ENCODE measurements at regions not wholly inside any gene's neighbourhood (a gene's known extent, or its start where the extent isn't known, plus 50 kb on each side); places are given as distances from the start of the nearest gene placed in this dataset.

DNA sequence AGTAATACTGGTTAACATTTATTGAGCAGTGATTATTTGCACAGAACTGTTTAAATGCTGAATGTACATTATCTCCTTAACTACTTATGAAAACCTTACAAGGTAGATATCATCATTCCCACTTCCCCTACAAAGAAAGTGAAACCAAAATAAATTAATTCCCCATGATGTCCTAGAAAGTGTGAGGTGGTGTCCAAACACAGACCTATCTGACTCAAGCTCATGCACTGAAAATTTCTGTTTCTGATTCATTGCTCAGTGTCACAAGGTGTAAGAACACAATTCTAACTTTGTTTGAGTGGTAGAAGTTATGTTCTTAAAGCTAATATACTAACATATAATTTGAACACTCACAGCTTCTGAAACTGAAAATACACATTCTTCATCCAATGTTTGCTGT is 178.7 kb downstream of the MRPL39 start:
- DNase-seq (ENCODE audit: extremely low read depth in 1 of 11, low read depth in 9 of 11, low spot score in 4 of 11): no peak

DNA sequence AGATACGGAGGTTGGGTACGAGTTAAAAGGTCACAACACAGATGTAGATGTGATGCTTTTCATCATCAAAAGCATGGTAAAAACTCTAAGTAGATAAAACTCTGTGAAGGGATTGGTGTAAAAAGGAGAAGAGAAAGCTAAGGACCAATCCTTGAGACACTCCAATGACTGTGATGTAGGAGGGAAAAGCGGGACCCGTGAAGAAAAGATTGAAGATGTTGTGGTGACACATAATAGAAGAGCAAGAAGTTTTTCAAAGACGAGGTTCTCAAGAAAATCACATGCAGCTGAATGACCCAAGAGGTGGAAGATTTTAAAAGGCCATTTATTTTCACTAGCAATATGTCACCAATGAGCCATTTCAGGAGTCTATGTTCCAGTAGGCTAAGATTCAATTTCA is 179.5 kb downstream of the MRPL39 start:
- no peak for DNase-seq (ENCODE audit: extremely low read depth in 1 of 11, low read depth in 9 of 11, low spot score in 4 of 11)

DNA sequence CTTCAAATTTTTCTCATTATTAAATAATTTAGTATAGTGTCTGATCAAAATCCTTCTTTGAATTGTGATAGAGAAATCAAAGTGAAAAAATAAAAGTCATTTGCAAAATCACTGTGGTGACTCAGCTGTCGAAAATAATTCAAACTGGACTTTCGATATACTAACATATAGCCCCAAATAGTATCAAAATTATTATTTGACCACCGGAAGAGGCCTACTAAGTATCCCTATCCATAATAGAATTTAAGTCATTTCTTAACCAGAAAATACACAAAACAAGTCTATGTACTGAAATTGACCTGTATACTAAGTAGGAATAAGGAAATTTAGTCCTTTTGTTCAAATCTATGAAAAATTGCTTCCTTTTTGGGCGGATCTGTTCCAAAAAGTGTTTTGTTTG is 180.7 kb downstream of the MRPL39 start:
- no peak for DNase-seq (ENCODE audit: extremely low read depth in 1 of 11, low read depth in 9 of 11, low spot score in 4 of 11)

DNA sequence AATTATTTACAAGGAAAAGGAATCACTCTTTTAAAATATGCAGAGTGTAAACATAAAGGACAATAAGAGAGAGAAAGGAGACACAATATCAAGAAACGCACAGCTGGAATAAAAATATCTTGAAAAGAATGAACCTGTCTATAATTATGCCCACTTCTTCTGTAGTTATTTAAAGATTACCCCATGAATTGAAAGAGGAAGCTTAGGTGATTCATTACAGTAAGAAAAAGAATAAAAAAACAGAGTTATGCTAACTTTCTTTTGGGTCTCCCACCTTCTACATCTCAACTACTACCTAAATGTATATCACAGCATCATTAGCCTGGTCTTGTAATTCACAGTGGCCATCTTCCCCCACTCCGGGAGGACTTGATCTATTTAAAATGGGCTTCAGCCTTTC is 182.1 kb downstream of the MRPL39 start:
- no peak for DNase-seq (ENCODE audit: extremely low read depth in 1 of 11, low read depth in 9 of 11, low spot score in 4 of 11)

DNA sequence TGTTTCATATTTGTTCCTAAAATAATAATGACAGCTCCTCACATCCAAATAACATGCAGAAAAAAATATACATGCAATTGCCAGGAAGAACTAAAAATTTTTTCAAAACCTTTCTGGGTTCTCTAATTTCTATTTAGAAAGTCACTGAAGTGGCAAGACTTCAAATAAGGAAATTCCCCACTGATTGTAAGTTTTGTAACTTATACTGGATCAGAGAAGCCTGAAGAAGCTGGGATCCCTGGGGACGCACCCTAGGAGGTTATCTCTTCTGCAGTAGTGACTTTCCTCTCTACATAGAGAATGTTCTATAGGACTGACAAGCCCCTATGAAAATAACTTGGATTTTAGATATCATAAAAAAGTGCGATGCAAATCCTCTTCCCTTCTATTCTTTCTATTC is 182.6 kb downstream of the MRPL39 start:
- DNase-seq (ENCODE audit: extremely low read depth in 1 of 11, low read depth in 9 of 11, low spot score in 4 of 11): no peak

DNA sequence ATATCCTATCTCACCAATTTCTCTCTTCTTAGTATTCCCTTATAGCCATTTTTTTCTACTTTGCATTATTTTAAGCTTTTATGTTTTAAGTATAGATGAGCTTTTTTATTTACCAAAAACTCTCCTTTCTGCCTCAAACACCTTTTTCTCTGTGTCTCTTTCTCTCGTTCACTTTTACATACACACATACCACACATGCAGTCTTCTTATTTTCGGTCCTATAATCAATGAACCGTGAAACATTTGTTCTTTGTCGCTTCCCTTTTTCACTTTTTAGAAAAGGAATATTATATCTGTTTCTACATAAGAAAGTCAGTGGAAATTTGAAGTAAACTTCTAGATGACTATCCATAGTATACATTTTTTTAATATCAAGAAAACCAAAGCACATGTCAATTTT is 183.2 kb downstream of the MRPL39 start:
- no peak for DNase-seq (ENCODE audit: extremely low read depth in 1 of 11, low read depth in 9 of 11, low spot score in 4 of 11)

DNA sequence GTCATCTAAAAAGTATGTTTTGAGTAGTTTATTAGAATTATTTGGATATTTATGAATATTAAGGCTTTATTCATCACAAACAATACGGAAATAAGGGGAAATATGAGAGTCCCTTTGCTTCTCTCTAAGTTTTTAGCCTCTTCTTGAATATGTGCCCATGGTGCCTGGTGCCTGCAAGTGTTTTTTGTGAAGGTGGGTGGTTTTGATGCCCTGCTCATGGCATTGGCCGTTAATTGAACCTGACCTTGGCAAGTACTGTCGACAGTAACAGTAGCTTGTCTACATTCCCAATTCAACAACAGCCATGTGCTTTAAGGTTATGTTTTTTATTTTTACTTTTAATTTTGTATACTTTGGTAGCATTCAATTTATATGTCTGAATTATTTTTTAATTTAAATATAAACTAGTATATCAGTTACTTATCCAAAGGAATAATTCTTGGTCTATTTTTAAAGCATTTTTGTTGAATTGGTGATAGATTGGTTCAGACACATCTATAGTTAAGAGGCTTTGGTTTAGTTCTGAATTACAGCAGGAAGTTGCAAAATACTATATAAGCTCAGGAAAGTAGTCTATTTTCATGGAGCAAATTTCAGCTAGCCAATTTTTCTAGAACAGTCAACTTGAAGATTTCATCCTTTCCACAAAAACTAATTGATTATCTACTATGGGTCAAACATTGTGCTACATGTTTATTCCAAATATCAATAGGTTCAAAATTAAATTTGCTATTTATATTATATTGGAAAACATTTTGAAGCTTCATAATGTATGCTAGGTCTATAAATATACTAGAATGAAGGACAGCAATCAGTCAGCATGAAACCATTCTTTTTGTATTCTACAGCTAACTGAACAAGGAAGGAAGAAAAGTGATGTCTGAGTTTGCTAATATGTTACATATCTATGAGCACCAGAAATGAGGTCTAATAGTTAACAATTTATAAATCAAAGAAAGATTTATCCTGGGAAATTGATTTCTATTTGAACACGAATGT is 184.4 kb downstream of the MRPL39 start:
- no peak for DNase-seq (ENCODE audit: extremely low read depth in 1 of 11, low read depth in 9 of 11, low spot score in 4 of 11)

DNA sequence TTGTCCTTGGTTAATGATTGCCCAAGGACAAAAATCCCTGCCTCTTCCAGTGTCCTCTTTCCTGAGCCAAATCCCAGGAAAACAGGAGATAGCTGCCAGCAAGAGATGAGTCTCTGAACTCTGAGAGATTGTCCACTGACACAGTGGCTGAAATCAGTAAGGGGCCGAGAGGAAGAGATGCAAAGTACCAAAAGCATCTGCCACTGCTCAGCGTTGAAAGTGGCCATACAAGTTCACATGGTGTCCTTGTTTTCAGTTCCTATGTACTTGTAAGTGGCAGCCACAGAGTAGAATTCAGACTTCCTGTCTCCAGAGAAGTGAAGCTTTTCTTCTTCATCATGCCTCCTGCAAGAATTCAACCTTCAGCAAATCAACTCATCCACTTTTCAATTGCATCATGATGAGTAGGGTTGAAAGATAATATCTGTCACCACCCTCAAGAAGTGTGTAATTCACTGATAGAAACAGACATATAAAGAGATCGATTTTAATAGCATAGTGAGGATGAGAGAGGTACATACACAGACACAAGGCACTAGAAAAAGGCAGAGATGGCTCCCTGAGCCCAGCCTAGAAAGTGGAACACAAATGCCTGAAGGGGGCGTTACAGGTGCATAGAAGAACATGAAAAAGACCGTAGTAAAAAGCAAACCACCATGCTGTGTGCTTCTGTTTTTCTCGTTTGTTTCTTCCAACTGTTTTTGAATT is 185.8 kb downstream of the MRPL39 start:
- DNase-seq (ENCODE audit: extremely low read depth in 1 of 11, low read depth in 9 of 11, low spot score in 4 of 11): peak in 3 of 11 donors; percentile 1 to 5 (median 2)

DNA sequence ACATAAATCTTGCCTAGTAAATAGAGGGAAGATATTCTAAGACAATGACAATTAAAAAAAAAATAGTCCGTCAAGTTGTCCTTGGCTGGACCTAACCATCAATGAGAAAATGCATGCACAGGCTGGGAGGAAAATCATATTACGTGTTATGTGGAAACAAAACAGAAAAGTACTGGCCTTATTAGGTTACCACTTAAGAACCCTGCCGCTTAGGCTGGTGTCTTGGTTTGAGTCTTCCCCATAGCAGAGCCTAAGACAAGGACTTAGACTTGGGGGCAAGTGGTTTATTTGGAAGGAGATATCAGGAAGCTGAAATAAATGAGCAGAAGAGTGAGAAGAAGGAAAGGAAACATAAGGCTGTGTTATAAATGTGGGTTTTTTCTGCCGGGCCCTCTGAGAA is 186.4 kb downstream of the MRPL39 start:
- no peak for DNase-seq (ENCODE audit: extremely low read depth in 1 of 11, low read depth in 9 of 11, low spot score in 4 of 11)

DNA sequence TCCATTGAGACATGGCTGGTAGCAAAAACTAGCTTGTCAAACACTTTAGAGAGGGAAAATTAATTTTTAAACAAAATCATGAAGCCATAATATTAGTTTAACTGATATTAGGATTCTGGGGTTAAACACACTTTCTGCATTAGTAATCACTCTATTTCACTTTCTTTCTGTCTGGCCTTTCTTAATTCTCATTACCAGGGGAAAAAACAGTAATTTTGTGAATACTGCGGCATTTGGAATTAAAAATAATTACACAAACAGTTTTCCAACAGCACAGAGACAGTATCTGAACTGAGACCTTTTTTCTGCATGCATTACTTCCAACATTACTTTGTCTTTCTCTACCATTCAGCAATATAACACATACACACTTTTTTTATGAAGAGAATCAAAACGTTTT is 190.6 kb downstream of the MRPL39 start:
- DNase-seq (ENCODE audit: extremely low read depth in 1 of 11, low read depth in 9 of 11, low spot score in 4 of 11): no peak

DNA sequence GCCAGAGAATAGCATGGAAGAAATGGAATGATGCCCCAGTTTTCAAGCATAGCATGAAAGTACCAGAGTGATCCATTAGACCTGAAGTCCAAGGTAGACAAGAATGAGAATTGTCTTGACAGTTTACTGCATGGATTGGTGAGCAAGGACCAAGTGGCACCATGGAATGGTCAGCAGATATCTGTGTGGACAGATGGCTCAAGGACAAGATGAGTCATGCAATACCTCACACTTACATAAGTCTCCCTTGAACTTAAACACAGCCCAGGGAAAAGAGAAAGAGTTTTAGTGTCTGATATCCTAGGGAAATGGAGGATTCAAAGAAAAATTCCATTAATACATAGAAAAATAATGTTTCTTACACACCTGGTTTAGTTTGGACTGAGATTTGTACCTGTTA is 195.2 kb downstream of the MRPL39 start:
- DNase-seq (ENCODE audit: extremely low read depth in 1 of 11, low read depth in 9 of 11, low spot score in 4 of 11): no peak

DNA sequence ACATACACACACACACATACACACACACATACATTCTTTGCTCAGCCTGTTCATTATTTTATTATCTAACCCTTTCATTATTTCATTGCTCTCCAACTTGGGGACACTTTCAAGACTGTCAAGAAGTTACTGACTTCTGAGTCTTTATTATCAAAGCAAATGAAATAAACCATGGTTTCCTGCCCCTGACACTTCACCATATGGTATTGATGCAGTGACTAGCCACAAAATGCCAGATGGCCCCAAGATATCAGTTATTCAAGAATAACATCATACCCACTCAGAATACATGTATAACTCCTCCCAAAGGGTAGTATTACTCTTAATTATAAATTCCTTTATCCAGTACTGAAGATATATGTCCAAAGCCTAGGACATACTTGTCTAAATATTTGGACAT is 197.3 kb downstream of the MRPL39 start:
- no peak for DNase-seq (ENCODE audit: extremely low read depth in 1 of 11, low read depth in 9 of 11, low spot score in 4 of 11)

DNA sequence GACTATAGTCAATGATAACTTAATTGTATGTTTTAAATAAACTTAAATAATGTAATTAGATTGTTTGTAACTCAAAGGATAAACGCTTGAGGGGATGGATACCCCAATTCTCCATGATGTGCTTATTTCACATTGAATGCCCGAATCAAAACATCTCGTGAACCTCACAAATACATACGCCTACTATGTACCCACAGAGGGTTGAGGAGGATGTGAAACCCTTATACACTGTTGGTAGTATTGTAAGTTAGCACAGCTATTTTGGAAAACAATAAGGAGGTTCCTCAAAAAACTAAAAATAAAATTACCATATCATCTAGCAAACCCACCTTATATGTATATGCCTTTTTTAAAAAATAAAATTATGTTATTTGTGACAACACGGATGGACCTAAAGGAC is 198.6 kb downstream of the MRPL39 start:
- DNase-seq (ENCODE audit: extremely low read depth in 1 of 11, low read depth in 9 of 11, low spot score in 4 of 11): no peak

DNA sequence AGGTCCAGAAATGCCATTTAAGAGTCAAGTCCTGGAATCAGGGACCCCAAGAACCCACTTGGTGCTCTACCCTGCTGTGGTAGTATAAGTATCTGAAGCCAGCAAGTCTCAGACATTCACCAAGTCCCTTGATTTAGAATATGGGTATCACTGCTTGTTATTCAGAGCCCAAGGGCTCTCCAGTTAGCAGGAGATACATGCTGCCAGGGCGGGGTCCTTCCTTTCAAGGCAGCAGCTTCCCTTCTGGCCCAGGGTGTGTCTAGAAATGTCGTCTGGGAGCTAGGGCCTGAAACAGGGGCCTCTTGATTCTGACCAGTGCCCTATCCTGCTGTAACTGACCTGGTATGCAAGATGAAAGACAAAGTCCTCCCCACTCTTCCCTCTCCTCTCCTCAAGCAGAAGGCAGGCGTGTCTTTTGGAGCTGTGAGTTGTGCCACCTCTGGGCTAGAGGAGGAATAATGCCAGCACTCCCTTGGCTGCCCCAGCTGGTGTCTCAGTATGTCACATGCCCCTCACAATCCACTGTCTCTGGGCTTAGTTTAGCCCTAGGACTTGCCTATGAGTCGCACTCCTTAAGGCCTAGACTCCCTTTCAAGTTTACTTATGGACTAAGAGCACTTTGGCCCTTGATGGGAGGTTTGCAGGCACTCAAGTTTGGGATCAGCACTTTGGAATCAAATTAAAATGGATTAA is 200.2 kb downstream of the MRPL39 start:
- no peak for DNase-seq (ENCODE audit: extremely low read depth in 1 of 11, low read depth in 9 of 11, low spot score in 4 of 11)

DNA sequence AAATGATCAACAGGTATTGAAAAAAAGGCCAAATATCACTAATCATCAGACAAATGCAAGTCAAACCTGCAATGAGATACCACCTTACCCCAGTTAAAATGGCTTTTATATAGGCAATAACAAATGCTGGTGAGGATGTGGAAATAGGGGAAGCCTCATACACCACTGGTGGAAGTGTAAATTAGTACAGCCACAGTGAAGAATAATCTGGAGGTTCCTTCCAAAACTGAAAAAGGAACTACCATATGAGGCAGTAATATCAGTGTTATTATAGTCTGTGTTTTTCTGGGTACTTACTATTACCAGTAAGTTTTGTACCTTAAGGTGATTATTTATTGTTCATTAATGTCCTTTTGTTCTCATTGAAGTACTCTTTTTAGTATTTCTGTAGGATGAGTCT is 201.3 kb downstream of the MRPL39 start:
- DNase-seq (ENCODE audit: extremely low read depth in 1 of 11, low read depth in 9 of 11, low spot score in 4 of 11): no peak

DNA sequence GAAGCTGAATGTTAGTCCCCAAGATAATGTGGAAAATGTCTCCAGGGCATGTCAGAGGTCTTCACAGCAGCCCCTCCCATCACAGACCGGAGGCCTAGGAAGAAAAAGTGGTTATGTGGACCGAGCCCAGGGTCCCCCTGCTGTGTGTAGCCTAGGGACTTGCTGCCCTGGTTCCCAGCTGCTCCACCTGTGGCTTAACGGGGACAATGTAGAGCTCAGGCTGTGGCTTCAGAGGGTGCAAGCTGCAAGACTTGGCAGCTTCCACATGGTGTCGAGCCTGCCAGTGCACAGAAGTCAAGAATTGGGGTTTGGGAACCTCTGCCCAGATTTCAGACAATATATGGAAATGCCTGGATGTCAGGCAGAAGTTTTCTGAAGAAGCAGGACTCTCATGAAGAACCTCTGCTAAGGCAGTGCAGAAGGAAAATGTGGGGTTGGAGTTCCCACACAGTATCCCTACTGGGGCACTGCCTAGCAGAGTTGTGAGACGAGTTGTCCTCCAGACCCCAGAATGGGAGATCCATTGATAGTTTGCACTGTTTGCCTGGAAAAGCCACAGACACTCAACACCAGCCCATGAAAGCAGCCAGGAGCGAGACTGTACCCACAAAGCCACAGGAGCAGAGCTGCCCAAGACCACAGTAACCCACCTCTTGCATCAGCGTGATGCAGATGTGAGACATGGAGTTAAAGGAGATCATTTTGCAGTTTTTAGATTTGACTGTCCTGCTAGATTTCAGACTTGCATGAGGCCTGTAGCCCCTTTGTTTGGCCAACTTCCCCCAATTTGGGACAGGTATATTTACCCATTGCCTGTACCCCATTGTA is 204.9 kb downstream of the MRPL39 start:
- no peak for DNase-seq (ENCODE audit: extremely low read depth in 1 of 11, low read depth in 9 of 11, low spot score in 4 of 11)

DNA sequence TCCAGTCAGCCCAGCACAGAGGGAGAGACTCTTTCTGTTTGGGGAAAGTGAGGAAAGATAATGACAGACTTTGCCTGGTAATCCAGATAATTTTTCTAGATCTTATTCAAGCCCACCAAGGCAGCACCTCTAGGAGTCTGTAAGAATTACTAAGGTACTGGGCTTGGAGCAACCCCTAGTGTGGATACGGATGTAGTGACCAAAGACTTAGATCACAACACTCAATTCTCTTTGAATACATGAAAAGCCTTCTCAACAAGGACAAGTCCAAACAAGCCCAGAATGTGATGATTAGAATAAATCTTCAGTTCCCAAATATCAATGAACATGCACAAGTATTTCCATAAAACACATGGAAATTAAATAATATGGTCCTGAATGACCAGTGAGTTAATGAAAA is 206.9 kb downstream of the MRPL39 start:
- no peak for DNase-seq (ENCODE audit: extremely low read depth in 1 of 11, low read depth in 9 of 11, low spot score in 4 of 11)

DNA sequence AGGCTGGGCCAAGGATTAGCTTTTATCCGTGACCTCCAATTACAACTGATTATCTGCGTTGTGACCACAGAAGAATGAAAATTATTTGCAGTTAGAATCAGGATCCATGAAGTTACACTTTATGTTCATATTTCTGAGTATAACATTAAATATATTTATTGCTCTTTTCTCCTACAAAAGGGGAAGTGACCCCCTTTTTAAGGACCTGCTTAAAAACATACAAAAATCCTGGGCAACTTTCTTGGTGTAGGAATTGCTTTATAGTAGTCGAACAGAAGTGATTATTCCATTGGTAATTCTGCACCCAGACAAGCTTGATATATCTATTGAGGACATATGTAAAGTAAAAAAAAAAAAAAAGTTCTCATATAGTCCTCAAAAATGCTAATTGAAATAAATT is 208.7 kb downstream of the MRPL39 start:
- DNase-seq (ENCODE audit: extremely low read depth in 1 of 11, low read depth in 9 of 11, low spot score in 4 of 11): no peak

DNA sequence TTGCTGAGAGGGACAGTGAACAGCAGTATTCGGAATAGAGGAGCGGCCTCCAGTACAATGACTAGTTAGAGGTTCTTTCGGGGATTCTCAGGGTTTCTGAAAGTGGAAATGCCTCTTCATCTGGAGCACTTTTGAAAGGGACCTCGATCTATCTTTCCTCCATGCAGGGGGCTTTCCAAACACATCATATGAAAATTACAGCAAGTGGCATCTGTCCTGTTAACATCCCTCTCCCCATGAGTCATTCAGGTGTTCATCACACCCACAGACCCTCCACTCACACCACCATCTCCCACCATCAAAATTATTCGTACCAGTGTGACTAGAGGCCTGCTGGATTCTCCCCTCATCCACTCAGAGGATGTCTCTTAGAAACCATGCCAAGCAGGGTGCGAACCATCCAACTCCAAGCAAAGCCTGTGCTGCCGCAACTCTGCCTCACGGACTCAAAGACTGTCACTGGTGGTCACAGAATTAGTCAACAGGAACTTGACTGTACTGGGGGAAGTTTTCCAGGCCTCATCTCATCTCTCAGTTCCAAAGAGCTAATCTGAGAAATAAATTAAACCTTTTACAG is 211.1 kb downstream of the MRPL39 start:
- DNase-seq (ENCODE audit: extremely low read depth in 1 of 11, low read depth in 9 of 11, low spot score in 4 of 11): no peak

Measured in renal cortex interstitium (tissue), 11 donors.